HCT116 (cell line): ENCODE measurements at regions not wholly inside any gene's neighbourhood (a gene's known extent, or its start where the extent isn't known, plus 50 kb on each side); places are given as distances from the start of the nearest gene placed in this dataset.

Source experiments
- ATAC-seq: fragments of 200-7000 bp; cut with Tn5 transposase; 2 replicates; pipeline ENCODE4 v1.9.1; 2020; ENCODE audit warnings: mild to moderate bottlenecking, moderate library complexity
- BruUV-seq: library from RNA; stranded (reverse); fragments of 400-500 nt; replicated peaks from 2 replicates; lab custom pipeline; 2021; lab: Mats Ljungman, UMichigan
- CTCF ChIA-PET: fragments of 300-600 bp; sonication (Branson Sonifier 250); formaldehyde crosslinking; loops from one replicate; lab custom pipeline; 2021; ENCODE audit warnings: antibody characterized with exemption; lab: Charles Lee
- POLR2A ChIA-PET: fragments of 300-600, 350-600 bp; sonication (Branson Sonifier 250); formaldehyde crosslinking; loops from one replicate; lab custom pipeline; 2021; ENCODE audit warnings: antibody characterized with exemption; lab: Charles Lee
- RAD21 ChIA-PET, 2 experiments: fragments of 300-600 bp; sonication (Branson Sonifier 250); formaldehyde crosslinking; loops; one replicate each; lab custom pipeline; 2023; ENCODE audit warnings: low total read pairs in 2 of 2; ENCODE audit not compliant: uncharacterized antibody in 2 of 2, unreplicated experiment in 2 of 2, low non-redundant PET in 1 of 2; lab: Charles Lee
- DNase-seq: peaks from one replicate; pipeline ENCODE4 v3.0.0-alpha.2; 2010; ENCODE audit warnings: low read depth, low spot score
- H2AFZ ChIP-seq: fragments of 200-600 bp; shearing (Covaris generic), sonication (generic); 2 replicates; pipeline ENCODE4 v1.6.1; 2017; ENCODE audit warnings: low read depth, mixed run types, mixed read lengths, antibody characterized with exemption, low read length; ENCODE audit not compliant: poor library complexity, severe bottlenecking
- H3K27ac ChIP-seq: 2 replicates; pipeline ENCODE4 v1.5.1; 2012; ENCODE audit warnings: low read depth, low read length
- H3K27me3 ChIP-seq: fragments of 200-600 bp; sonication (generic); 2 replicates; pipeline ENCODE4 v1.6.1; 2016; ENCODE audit warnings: mixed run types, low read length, mixed read lengths; ENCODE audit not compliant: insufficient read depth
- H3K36me3 ChIP-seq, 2 experiments: fragments of 200-500 bp in 1 of 2; fragments of 200-600 bp in 1 of 2; sonication (Bioruptor generic) in 1 of 2; sonication (generic) in 1 of 2; 2 replicates each; pipeline versions ENCODE4 v1.5.1 to v1.6.1; 2014 to 2016; ENCODE audit warnings: low read length in 2 of 2, inconsistent platforms in 1 of 2, mixed read lengths in 1 of 2, mixed run types in 1 of 2; ENCODE audit not compliant: insufficient read depth in 2 of 2, control insufficient read depth in 1 of 2
- H3K4me1 ChIP-seq, 2 experiments: fragments of 200-600 bp in 1 of 2; sonication (generic) in 1 of 2; 2 replicates each; pipeline versions ENCODE4 v1.5.1 to v1.6.1; 2012 to 2017; ENCODE audit warnings: low read length in 2 of 2, inconsistent platforms in 1 of 2, mild to moderate bottlenecking in 1 of 2, mixed read lengths in 1 of 2, mixed run types in 1 of 2, moderate library complexity in 1 of 2; ENCODE audit not compliant: insufficient read depth in 2 of 2, control insufficient read depth in 1 of 2
- H3K4me2 ChIP-seq: fragments of 200-600 bp; sonication (generic); 2 replicates; pipeline ENCODE4 v1.6.1; 2017; ENCODE audit warnings: mixed run types, low read length, mixed read lengths
- H3K4me3 ChIP-seq, 2 experiments: fragments of 200-600 bp in 1 of 2; sonication (generic) in 1 of 2; replicated peaks in 1 of 2; 2 replicates each; pipeline ENCODE4 v1.5.1; 2011 to 2016; ENCODE audit warnings: low read length in 2 of 2, control low read depth in 1 of 2, low read depth in 1 of 2, mild to moderate bottlenecking in 1 of 2, mixed read lengths in 1 of 2, mixed run types in 1 of 2
- H3K79me2 ChIP-seq: fragments of 200-600 bp; sonication (generic); 2 replicates; pipeline ENCODE4 v1.6.1; 2017; ENCODE audit warnings: mild to moderate bottlenecking, mixed run types, low read length, moderate library complexity, mixed read lengths; ENCODE audit not compliant: insufficient read depth
- H3K9ac ChIP-seq: fragments of 200-600 bp; sonication (generic); 2 replicates; pipeline ENCODE4 v1.6.1; 2016; ENCODE audit warnings: low read length, mixed read lengths
- H3K9me2 ChIP-seq: fragments of 200-600 bp; sonication (generic), shearing (Covaris generic); 2 replicates; pipeline ENCODE4 v1.6.1; 2017; ENCODE audit warnings: mixed run types, mild to moderate bottlenecking, moderate library complexity; ENCODE audit not compliant: insufficient read depth
- H3K9me3 ChIP-seq, 2 experiments: fragments of 200-500 bp in 1 of 2; fragments of 200-600 bp in 1 of 2; sonication (Bioruptor generic) in 1 of 2; sonication (generic) in 1 of 2; 2 replicates each; pipeline ENCODE4 v1.6.1; 2014 to 2017; ENCODE audit warnings: low read length in 2 of 2, mixed read lengths in 2 of 2, inconsistent platforms in 1 of 2, low read depth in 1 of 2, mild to moderate bottlenecking in 1 of 2, mixed run types in 1 of 2, moderate library complexity in 1 of 2; ENCODE audit not compliant: control insufficient read depth in 1 of 2, insufficient read depth in 1 of 2
- H4K20me1 ChIP-seq: fragments of 200-600 bp; sonication (generic), shearing (Covaris generic); 2 replicates; pipeline ENCODE4 v1.6.1; 2017; ENCODE audit warnings: mixed run types, mild to moderate bottlenecking, moderate library complexity; ENCODE audit not compliant: insufficient read depth
- CBX3 ChIP-seq: IDR thresholded peaks from 2 replicates; pipeline ENCODE4 v1.6.1; 2012; ENCODE audit warnings: low read depth
- CTCF ChIP-seq, 3 experiments: fragments of 200-600 bp in 1 of 3; sonication (generic) in 1 of 3; IDR thresholded peaks in 2 of 3; conservative IDR thresholded peaks in 1 of 3; 2 replicates each; pipeline ENCODE4 v1.5.1; 2012 to 2017; ENCODE audit warnings: low read depth in 2 of 3, low read length in 2 of 3, antibody characterized with exemption in 1 of 3, borderline replicate concordance in 1 of 3, control low read depth in 1 of 3, mild to moderate bottlenecking in 1 of 3, mixed read lengths in 1 of 3, mixed run types in 1 of 3, moderate library complexity in 1 of 3; ENCODE audit not compliant: insufficient read depth in 1 of 3
- ELF1 ChIP-seq: IDR thresholded peaks from 2 replicates; pipeline ENCODE4 v1.6.1; 2012; ENCODE audit warnings: low read depth, borderline replicate concordance
- EZH2 ChIP-seq: fragments of 200-600 bp; sonication (generic); IDR thresholded peaks from 2 replicates; pipeline ENCODE4 v1.6.1; 2017; ENCODE audit warnings: antibody characterized with exemption, mixed run types
- EZH2phosphoT487 ChIP-seq: fragments of 200-600 bp; IDR thresholded peaks from 2 replicates; pipeline ENCODE4 v1.6.1; 2018; ENCODE audit warnings: antibody characterized with exemption, borderline replicate concordance
- FOSL1 ChIP-seq: IDR thresholded peaks from 2 replicates; pipeline ENCODE4 v1.6.1; 2012; ENCODE audit warnings: low read depth
- JUND ChIP-seq: IDR thresholded peaks from 2 replicates; pipeline ENCODE4 v1.6.1; 2012
- MAX ChIP-seq: IDR thresholded peaks from 2 replicates; pipeline ENCODE4 v1.6.1; 2012
- POLR2A ChIP-seq: IDR thresholded peaks from 2 replicates; pipeline ENCODE4 v1.7.0; 2011; ENCODE audit warnings: borderline replicate concordance; ENCODE audit not compliant: insufficient read depth, insufficient read length; ENCODE audit errors: extremely low read depth
- POLR2AphosphoS5 ChIP-seq: IDR thresholded peaks from 2 replicates; pipeline ENCODE4 v1.6.1; 2011; ENCODE audit warnings: mild to moderate bottlenecking, low read depth, low read length, moderate library complexity
- RAD21 ChIP-seq: IDR thresholded peaks from 2 replicates; pipeline ENCODE4 v1.6.1; 2012; ENCODE audit warnings: low read depth, mild to moderate bottlenecking
- REST ChIP-seq: IDR thresholded peaks from 2 replicates; pipeline ENCODE4 v1.6.1; 2012; ENCODE audit warnings: low read depth
- SRF ChIP-seq: IDR thresholded peaks from 2 replicates; pipeline ENCODE4 v1.6.1; 2012; ENCODE audit warnings: low read depth
- TCF7L2 ChIP-seq: IDR thresholded peaks from 2 replicates; pipeline ENCODE4 v1.7.0; 2011; ENCODE audit warnings: borderline replicate concordance, inconsistent platforms; ENCODE audit not compliant: insufficient read depth, insufficient read length; ENCODE audit errors: extremely low read depth
- ZBTB33 ChIP-seq: IDR thresholded peaks from 2 replicates; pipeline ENCODE4 v1.6.1; 2011; ENCODE audit warnings: mild to moderate bottlenecking, low read length, moderate library complexity; ENCODE audit not compliant: insufficient replicate concordance; ENCODE audit errors: extremely low read depth
- ZFX ChIP-seq: fragments of 450-650 bp; IDR thresholded peaks from 2 replicates; pipeline ENCODE4 v1.6.1; 2017
- ZNF274 ChIP-seq: fragments of 200-500 bp; sonication (Bioruptor generic); IDR thresholded peaks from 2 replicates; pipeline ENCODE4 v1.6.1; 2014; ENCODE audit warnings: mild to moderate bottlenecking, low read depth, low read length, inconsistent platforms
- intact Hi-C: fragments of 100-400 bp; cut with micrococcal nuclease; formaldehyde crosslinking; loops from 2 replicates; pipeline ENCODE4 v1.10.0; 2022

GRCh38 chrX:134171661-134172587 is 65.1 kb upstream of the CCDC160 start:
- Histone ChIP-seq H3K9me2 (no peaks in the 10 kb centered on the region), H2AFZ (no peak overlapping the region), H3K4me3 (no peak overlapping the region), H3K4me1 (no peaks in the 10 kb centered on the region), H3K9me3 (no peaks in the 10 kb centered on the region), H3K36me3 (no peaks in the 10 kb centered on the region), H3K27ac (no peak overlapping the region), H3K4me2 (no peak overlapping the region), H3K79me2 (no peaks in the 10 kb centered on the region), H3K9ac (no peak overlapping the region), H3K27me3 (no peaks in the 10 kb centered on the region), H4K20me1 (no peaks in the 10 kb centered on the region)
- ATAC-seq (no peak), DNase-seq (no peak)
- ChIA-PET POLR2A (no interaction called here), CTCF (no interaction called here), RAD21 (no interaction called here)
- TF ChIP-seq TCF7L2 (no peak), CBX3 (no peak), MAX (no peak), REST (no peak), RAD21 (no peak), EZH2phosphoT487 (no peak), POLR2A (no peak), JUND (no peak), ZNF274 (no peak), CTCF (IDR thresholded peaks at IDR 0.05 in 2 of 3, conservative IDR thresholded peaks at IDR 0.05 in 1 of 3; ENCODE audit: borderline replicate concordance in 1 of 3, insufficient read depth in 1 of 3, low read depth in 2 of 3, low read length in 2 of 3) (no peak), POLR2AphosphoS5 (no peak), SRF (no peak), ELF1 (no peak), ZFX (no peak), FOSL1 (no peak), EZH2 (no peak), ZBTB33 (no peak)
- BruUV-seq: no TSS peak
- intact Hi-C loops: no loop called here
